IMR-90 (cell line): ENCODE measurements at regions not wholly inside any gene's neighbourhood (a gene's known extent, or its start where the extent isn't known, plus 50 kb on each side); places are given as distances from the start of the nearest gene placed in this dataset.

Experiments
- ATAC-seq: fragments of 200-7000 bp; cut with Tn5 transposase; 2 replicates; pipeline ENCODE4 v1.9.1; 2020; ENCODE audit warnings: low read depth, mild to moderate bottlenecking, moderate library complexity
- BruUV-seq: library from RNA; stranded (reverse); fragments of 400-500 nt; replicated peaks from 2 replicates; lab custom pipeline; 2021; lab: Mats Ljungman, UMichigan
- CTCF ChIA-PET: fragments of 300-600 bp; formaldehyde crosslinking; extraction: SDS; loops from one replicate; lab custom pipeline; 2021; ENCODE audit warnings: antibody characterized with exemption; lab: Yijun Ruan, JAX
- POLR2A ChIA-PET: fragments of 300-600 bp; sonication (Branson Sonifier 250); formaldehyde crosslinking; loops from one replicate; lab custom pipeline; 2022; ENCODE audit warnings: antibody characterized with exemption; ENCODE audit not compliant: unreplicated experiment; lab: Charles Lee
- DNase-seq: peaks from one replicate; pipeline ENCODE4 v3.0.0; 2013
- H2AFZ ChIP-seq: replicated peaks from 2 replicates; pipeline ENCODE3; 2013; ENCODE audit warnings: low read length, mild to moderate bottlenecking; ENCODE audit not compliant: poor library complexity
- H2AK5ac ChIP-seq: 2 replicates; pipeline ENCODE4 v1.6.1; 2013; ENCODE audit warnings: low read depth, low read length, inconsistent platforms
- H2AK9ac ChIP-seq: replicated peaks from 2 replicates; pipeline ENCODE3; 2013; ENCODE audit warnings: mild to moderate bottlenecking, low read depth, low read length, moderate library complexity; ENCODE audit not compliant: poor library complexity
- H2BK120ac ChIP-seq: 2 replicates; pipeline ENCODE4 v1.6.1; 2013; ENCODE audit warnings: low read depth, low read length, inconsistent platforms
- H2BK15ac ChIP-seq: 3 replicates; pipeline ENCODE4 v1.6.1; 2013; ENCODE audit warnings: low read depth, low read length, inconsistent platforms
- H2BK20ac ChIP-seq: 2 replicates; pipeline ENCODE4 v1.6.1; 2013; ENCODE audit warnings: low read depth, mild to moderate bottlenecking, inconsistent platforms, low read length, moderate library complexity
- H2BK5ac ChIP-seq: 2 replicates; pipeline ENCODE4 v1.6.1; 2013; ENCODE audit warnings: mild to moderate bottlenecking, low read depth, low read length, inconsistent platforms; ENCODE audit not compliant: poor library complexity, severe bottlenecking
- H3K14ac ChIP-seq: replicated peaks from 2 replicates; pipeline ENCODE4 v1.6.1; 2013; ENCODE audit warnings: low read depth, low read length, inconsistent platforms
- H3K18ac ChIP-seq: 2 replicates; pipeline ENCODE4 v1.6.1; 2013; ENCODE audit warnings: low read depth, low read length, control low read depth
- H3K23ac ChIP-seq: 2 replicates; pipeline ENCODE4 v1.6.1; 2013; ENCODE audit warnings: low read depth, low read length, inconsistent platforms
- H3K27ac ChIP-seq: 2 replicates; pipeline ENCODE4 v1.5.1; 2013; ENCODE audit warnings: mild to moderate bottlenecking, control low read depth, low read length; ENCODE audit not compliant: insufficient read depth
- H3K27me3 ChIP-seq: 2 replicates; pipeline ENCODE4 v1.6.1; 2013; ENCODE audit warnings: low read length; ENCODE audit not compliant: control insufficient read depth, insufficient read depth
- H3K36me3 ChIP-seq: 2 replicates; pipeline ENCODE4 v1.6.1; 2013; ENCODE audit warnings: low read length, mixed read lengths; ENCODE audit not compliant: control insufficient read depth, insufficient read depth
- H3K4ac ChIP-seq: 2 replicates; pipeline ENCODE4 v1.6.1; 2013; ENCODE audit warnings: low read depth, low read length, inconsistent platforms
- H3K4me1 ChIP-seq: 2 replicates; pipeline ENCODE4 v1.6.1; 2013; ENCODE audit warnings: low read length, mixed read lengths; ENCODE audit not compliant: control insufficient read depth, insufficient read depth
- H3K4me2 ChIP-seq: 2 replicates; pipeline ENCODE4 v1.6.1; 2013; ENCODE audit warnings: low read depth, mild to moderate bottlenecking, control low read depth, low read length, moderate library complexity
- H3K4me3 ChIP-seq: 2 replicates; pipeline ENCODE4 v1.5.1; 2013; ENCODE audit warnings: low read depth, mild to moderate bottlenecking, control low read depth, low read length, moderate library complexity; ENCODE audit not compliant: insufficient read depth
- H3K56ac ChIP-seq: 2 replicates; pipeline ENCODE4 v1.6.1; 2013; ENCODE audit warnings: low read length, inconsistent platforms; ENCODE audit not compliant: insufficient read depth; ENCODE audit errors: extremely low read depth
- H3K79me1 ChIP-seq, 2 experiments: 2 replicates each; pipeline ENCODE4 v1.6.1; 2013; ENCODE audit warnings: low read length in 2 of 2, inconsistent platforms in 1 of 2, low read depth in 1 of 2
- H3K9ac ChIP-seq: 2 replicates; pipeline ENCODE4 v1.6.1; 2013; ENCODE audit warnings: low read depth, low read length, control low read depth
- H3K9me1 ChIP-seq: 2 replicates; pipeline ENCODE4 v1.6.1; 2013; ENCODE audit warnings: low read length, inconsistent platforms; ENCODE audit not compliant: insufficient read depth
- H3K9me3 ChIP-seq: 2 replicates; pipeline ENCODE4 v1.6.1; 2013; ENCODE audit warnings: low read length; ENCODE audit not compliant: control insufficient read depth, insufficient read depth
- H4K20me1 ChIP-seq: 2 replicates; pipeline ENCODE4 v1.6.1; 2013; ENCODE audit warnings: low read length, inconsistent platforms; ENCODE audit not compliant: insufficient read depth
- H4K5ac ChIP-seq: 2 replicates; pipeline ENCODE4 v1.6.1; 2013; ENCODE audit warnings: mild to moderate bottlenecking, low read depth, low read length, control low read depth
- H4K8ac ChIP-seq, 2 experiments: 2 replicates each; pipeline ENCODE4 v1.6.1; 2013; ENCODE audit warnings: low read depth in 2 of 2, low read length in 2 of 2, control low read depth in 1 of 2, inconsistent platforms in 1 of 2
- H4K91ac ChIP-seq: 2 replicates; pipeline ENCODE4 v1.6.1; 2013; ENCODE audit warnings: low read depth, low read length, inconsistent platforms; ENCODE audit not compliant: insufficient read depth
- BHLHE40 ChIP-seq: fragments of 150-350 bp; IDR thresholded peaks from 2 replicates; pipeline ENCODE4 v1.6.1; 2016; ENCODE audit warnings: mild to moderate bottlenecking, low read depth, low read length
- CEBPB ChIP-seq: IDR thresholded peaks from 2 replicates; pipeline ENCODE4 v1.6.1; 2012; ENCODE audit warnings: low read depth, low read length, improper control_type of control experiment
- CHD1 ChIP-seq: IDR thresholded peaks from 2 replicates; pipeline ENCODE4 v1.6.1; 2012; ENCODE audit warnings: low read depth, low read length, improper control_type of control experiment
- FOS ChIP-seq: fragments of 150-350 bp; IDR thresholded peaks from 2 replicates; pipeline ENCODE4 v1.6.1; 2016; ENCODE audit warnings: low read depth, low read length
- MAFK ChIP-seq: IDR thresholded peaks from 2 replicates; pipeline ENCODE4 v1.6.1; 2012; ENCODE audit warnings: low read depth, low read length, improper control_type of control experiment
- MAZ ChIP-seq: IDR thresholded peaks from 2 replicates; pipeline ENCODE4 v1.6.1; 2012; ENCODE audit warnings: low read depth, mild to moderate bottlenecking, low read length, improper control_type of control experiment, moderate library complexity, borderline replicate concordance
- MXI1 ChIP-seq: IDR thresholded peaks from 2 replicates; pipeline ENCODE4 v1.6.1; 2012; ENCODE audit warnings: low read depth, mild to moderate bottlenecking, low read length, moderate library complexity, borderline replicate concordance
- NFE2L2 ChIP-seq: fragments of 150-350 bp; IDR thresholded peaks from 2 replicates; pipeline ENCODE4 v1.6.1; 2016; ENCODE audit warnings: low read depth, mild to moderate bottlenecking, low read length
- POLR2A ChIP-seq: IDR thresholded peaks from 2 replicates; pipeline ENCODE4 v1.6.1; 2012; ENCODE audit warnings: mild to moderate bottlenecking, low read depth, low read length
- RAD21 ChIP-seq: IDR thresholded peaks from 2 replicates; pipeline ENCODE4 v1.6.1; 2012; ENCODE audit warnings: low read length, improper control_type of control experiment
- RCOR1 ChIP-seq: IDR thresholded peaks from 2 replicates; pipeline ENCODE4 v1.6.1; 2012; ENCODE audit warnings: mild to moderate bottlenecking, low read length, improper control_type of control experiment; ENCODE audit not compliant: insufficient replicate concordance
- RFX5 ChIP-seq: IDR thresholded peaks from 2 replicates; pipeline ENCODE4 v1.8.0; 2012; ENCODE audit warnings: low read depth, mild to moderate bottlenecking, low read length, moderate library complexity
- SMC3 ChIP-seq: fragments of 150-350 bp; IDR thresholded peaks from 2 replicates; pipeline ENCODE4 v1.6.1; 2016; ENCODE audit warnings: low read depth, mild to moderate bottlenecking, antibody characterized with exemption, low read length, moderate library complexity
- WGBS, 2 experiments: methylation state at CpG; one replicate each; pipeline versions ENCODE4 v1.1.5 to v1.1.7; 2013; ENCODE audit warnings: missing lambda C conversion rate in 2 of 2; ENCODE audit not compliant: insufficient read length in 1 of 2; ENCODE audit errors: extremely low coverage in 2 of 2; 5-methylcytosine and 5-hydroxymethylcytosine counted together
- dilution Hi-C: fragments of 300-500 bp; cut with HindIII; formaldehyde crosslinking; loops from one replicate; pipeline ENCODE4 v1.14.3; 2018; ENCODE audit warnings: low sequenced_read_pairs; ENCODE audit not compliant: unreplicated experiment
- in situ Hi-C: fragments of 300-500 bp; cut with MboI; formaldehyde crosslinking; loops from 3 replicates; pipeline ENCODE4 v1.14.3; 2019; ENCODE audit warnings: low sequenced_read_pairs, inconsistent platforms, mixed read lengths
- intact Hi-C: fragments of 100-400 bp; cut with micrococcal nuclease; formaldehyde crosslinking; loops from 2 replicates; pipeline ENCODE4 v1.10.0; 2022
- TF ChIP-seq, protein P1 (sequence below): conservative IDR thresholded peaks from 2 replicates; pipeline ENCODE4 v1.5.1; 2012; ENCODE audit warnings: mild to moderate bottlenecking, low read depth, low read length, improper control_type of control experiment
- TF ChIP-seq, protein P2 (sequence below): fragments of 150-350 bp; IDR thresholded peaks from 2 replicates; pipeline ENCODE4 v1.6.1; 2017; ENCODE audit warnings: mild to moderate bottlenecking, antibody characterized with exemption, low read length, low read depth
- TF ChIP-seq, protein P3 (sequence below): fragments of 150-350 bp; IDR thresholded peaks from 2 replicates; pipeline ENCODE4 v1.6.1; 2016; ENCODE audit warnings: low read depth, mild to moderate bottlenecking, low read length, moderate library complexity, borderline replicate concordance

DNA sequence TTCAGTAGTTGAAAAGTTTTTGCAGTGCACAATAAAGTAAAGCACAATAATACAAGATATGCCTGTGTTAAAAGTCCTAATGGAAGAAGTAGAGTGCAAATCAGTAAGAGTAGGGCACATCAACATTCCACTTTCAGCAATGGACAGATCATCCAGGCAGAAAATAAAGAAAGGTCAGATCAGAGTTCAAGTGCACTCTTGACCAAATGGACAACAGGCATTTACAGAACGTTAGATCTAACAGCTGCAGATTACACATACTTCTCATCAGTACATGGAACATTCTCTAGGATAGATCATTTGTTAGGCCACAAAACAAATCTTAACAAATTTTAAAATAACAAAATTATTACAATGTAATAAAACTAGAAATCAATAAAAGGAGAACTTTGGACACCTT lies 1373.5 kb upstream of the PABPC4L start:
- Histone ChIP-seq H3K36me3 (no peaks in the 10 kb centered on the region), H2AK9ac (no peak overlapping the region), H2AFZ (no peak overlapping the region), H3K18ac (no peak overlapping the region), H3K79me1 (no peaks in the 10 kb centered on the region), H3K9me1 (no peaks in the 10 kb centered on the region), H2BK20ac (no peak overlapping the region), H2BK120ac (no peak overlapping the region), H4K8ac (no peak overlapping the region), H3K27me3 (no peaks in the 10 kb centered on the region), H3K4me2 (no peak overlapping the region), H4K5ac (no peak overlapping the region), H3K4me3 (no peak overlapping the region), H3K9ac (no peak overlapping the region), H2AK5ac (no peak overlapping the region), H2BK15ac (no peak overlapping the region), H3K56ac (no peak overlapping the region), H3K14ac (no peak overlapping the region), H3K27ac (no peak overlapping the region), H3K4me1 (no peaks in the 10 kb centered on the region), H3K9me3 (peaks cover 2% of the 10 kb centered on the region; the same call in 1 of the 2 replicates), H3K23ac (no peak overlapping the region), H4K91ac (no peak overlapping the region), H3K4ac (no peak overlapping the region), H2BK5ac (no peak overlapping the region), H4K20me1 (no peaks in the 10 kb centered on the region)
- intact Hi-C loops: no loop called here
- DNase-seq (no peak), ATAC-seq (no peak)
- CTCF ChIA-PET: no interaction called here
- POLR2A ChIA-PET: no interaction called here
- BruUV-seq: no TSS peak
- TF ChIP-seq, protein P1, sequence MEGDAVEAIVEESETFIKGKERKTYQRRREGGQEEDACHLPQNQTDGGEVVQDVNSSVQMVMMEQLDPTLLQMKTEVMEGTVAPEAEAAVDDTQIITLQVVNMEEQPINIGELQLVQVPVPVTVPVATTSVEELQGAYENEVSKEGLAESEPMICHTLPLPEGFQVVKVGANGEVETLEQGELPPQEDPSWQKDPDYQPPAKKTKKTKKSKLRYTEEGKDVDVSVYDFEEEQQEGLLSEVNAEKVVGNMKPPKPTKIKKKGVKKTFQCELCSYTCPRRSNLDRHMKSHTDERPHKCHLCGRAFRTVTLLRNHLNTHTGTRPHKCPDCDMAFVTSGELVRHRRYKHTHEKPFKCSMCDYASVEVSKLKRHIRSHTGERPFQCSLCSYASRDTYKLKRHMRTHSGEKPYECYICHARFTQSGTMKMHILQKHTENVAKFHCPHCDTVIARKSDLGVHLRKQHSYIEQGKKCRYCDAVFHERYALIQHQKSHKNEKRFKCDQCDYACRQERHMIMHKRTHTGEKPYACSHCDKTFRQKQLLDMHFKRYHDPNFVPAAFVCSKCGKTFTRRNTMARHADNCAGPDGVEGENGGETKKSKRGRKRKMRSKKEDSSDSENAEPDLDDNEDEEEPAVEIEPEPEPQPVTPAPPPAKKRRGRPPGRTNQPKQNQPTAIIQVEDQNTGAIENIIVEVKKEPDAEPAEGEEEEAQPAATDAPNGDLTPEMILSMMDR: no peak
- TF ChIP-seq NFE2L2 (no peak), MAFK (no peak), MAZ (no peak), SMC3 (no peak), POLR2A (no peak), CEBPB (no peak), CHD1 (no peak), RCOR1 (no peak), FOS (no peak), RAD21 (no peak), MXI1 (no peak), BHLHE40 (no peak), RFX5 (no peak)
- TF ChIP-seq, protein P2, sequence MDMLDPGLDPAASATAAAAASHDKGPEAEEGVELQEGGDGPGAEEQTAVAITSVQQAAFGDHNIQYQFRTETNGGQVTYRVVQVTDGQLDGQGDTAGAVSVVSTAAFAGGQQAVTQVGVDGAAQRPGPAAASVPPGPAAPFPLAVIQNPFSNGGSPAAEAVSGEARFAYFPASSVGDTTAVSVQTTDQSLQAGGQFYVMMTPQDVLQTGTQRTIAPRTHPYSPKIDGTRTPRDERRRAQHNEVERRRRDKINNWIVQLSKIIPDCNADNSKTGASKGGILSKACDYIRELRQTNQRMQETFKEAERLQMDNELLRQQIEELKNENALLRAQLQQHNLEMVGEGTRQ: no peak
- TF ChIP-seq, protein P3, sequence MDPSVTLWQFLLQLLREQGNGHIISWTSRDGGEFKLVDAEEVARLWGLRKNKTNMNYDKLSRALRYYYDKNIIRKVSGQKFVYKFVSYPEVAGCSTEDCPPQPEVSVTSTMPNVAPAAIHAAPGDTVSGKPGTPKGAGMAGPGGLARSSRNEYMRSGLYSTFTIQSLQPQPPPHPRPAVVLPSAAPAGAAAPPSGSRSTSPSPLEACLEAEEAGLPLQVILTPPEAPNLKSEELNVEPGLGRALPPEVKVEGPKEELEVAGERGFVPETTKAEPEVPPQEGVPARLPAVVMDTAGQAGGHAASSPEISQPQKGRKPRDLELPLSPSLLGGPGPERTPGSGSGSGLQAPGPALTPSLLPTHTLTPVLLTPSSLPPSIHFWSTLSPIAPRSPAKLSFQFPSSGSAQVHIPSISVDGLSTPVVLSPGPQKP: no peak
- no CpG with 5 or more reads among the region's 1 CpG for WGBS, 2 experiments
- dilution Hi-C loops: no loop called here
- in situ Hi-C loops: no loop called here
